ENCODE measurements at regions not wholly inside any gene's neighbourhood (a gene's known extent, or its start where the extent isn't known, plus 50 kb on each side); places are given as distances from the start of the nearest gene placed in this dataset.

DNA sequence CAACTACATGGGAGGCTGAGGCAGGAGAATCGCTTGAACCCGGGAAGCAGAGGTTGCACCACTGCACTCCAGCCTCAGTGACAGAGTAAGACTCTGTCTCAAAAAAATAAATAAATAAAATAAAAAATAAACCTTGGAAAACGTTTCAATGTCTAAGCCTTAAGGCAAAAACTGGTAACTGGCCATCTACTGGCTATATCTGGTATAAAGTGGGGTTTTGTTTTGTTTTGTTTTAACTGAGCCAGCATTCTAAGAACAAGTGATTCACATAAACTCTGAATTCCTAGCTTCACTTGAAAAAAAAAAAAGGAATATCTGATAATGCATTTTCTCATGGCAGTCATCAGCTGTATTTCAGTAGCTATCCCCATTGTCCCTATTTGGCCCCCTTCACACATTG lies 126.1 kb upstream of the EFNA5 start:
- Histone ChIP-seq H3K36me3 (ENCODE audit: insufficient read depth, low read length) (no peaks in the 10 kb centered on the region), H3K9me3 (ENCODE audit: low read depth, low read length) (no peaks in the 10 kb centered on the region), H3K27ac (no peak overlapping the region), H3K9ac (ENCODE audit: insufficient read length) (no peak overlapping the region), H3K4me3 (no peak overlapping the region)
- no peak for DNase-seq (ENCODE audit: low read depth, low spot score)
- TF ChIP-seq FOXP2 (optimal IDR thresholded peaks at IDR 0.05; ENCODE audit: control extremely low read depth, extremely low read length, insufficient read depth), result no peak
- no peak for TF ChIP-seq EZH2 (IDR thresholded peaks at IDR 0.05)
- TF ChIP-seq POLR2AphosphoS5 (IDR thresholded peaks at IDR 0.05; ENCODE audit: borderline replicate concordance, low read depth, low read length), result no peak

DNA sequence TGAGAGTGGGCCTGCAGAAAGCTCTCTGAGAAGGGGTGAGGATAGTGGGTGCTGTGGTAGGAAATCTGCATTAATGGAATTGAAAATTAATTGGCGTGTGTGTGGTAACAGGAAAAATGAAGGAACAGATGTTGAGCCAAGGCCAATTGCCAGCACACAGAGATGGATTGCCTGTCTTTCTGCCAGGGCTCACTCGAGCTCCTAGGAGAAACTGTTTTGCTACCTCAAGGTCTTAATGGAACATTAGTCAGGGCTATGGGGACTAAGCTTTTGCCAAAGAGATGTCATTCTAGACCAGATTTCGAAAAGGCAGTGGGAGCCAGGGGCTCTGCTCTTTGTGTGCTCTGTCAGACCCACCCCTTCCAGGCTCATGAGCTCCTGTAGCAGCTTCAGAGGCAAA lies 124.0 kb upstream of the EFNA5 start:
- H3K36me3 ChIP-seq (ENCODE audit: insufficient read depth, low read length), result no peaks in the 10 kb centered on the region
- H3K9me3 ChIP-seq (ENCODE audit: low read depth, low read length), result no peaks in the 10 kb centered on the region
- DNase-seq (ENCODE audit: low read depth, low spot score), result no peak
- H3K4me3 ChIP-seq, result no peak overlapping the region
- TF ChIP-seq POLR2AphosphoS5 (IDR thresholded peaks at IDR 0.05; ENCODE audit: borderline replicate concordance, low read depth, low read length), result no peak
- TF ChIP-seq EZH2 (IDR thresholded peaks at IDR 0.05), result no peak
- no peak for TF ChIP-seq FOXP2 (optimal IDR thresholded peaks at IDR 0.05; ENCODE audit: control extremely low read depth, extremely low read length, insufficient read depth)
- no peak overlapping the region for H3K9ac ChIP-seq (ENCODE audit: insufficient read length)
- no peak overlapping the region for H3K27ac ChIP-seq

DNA sequence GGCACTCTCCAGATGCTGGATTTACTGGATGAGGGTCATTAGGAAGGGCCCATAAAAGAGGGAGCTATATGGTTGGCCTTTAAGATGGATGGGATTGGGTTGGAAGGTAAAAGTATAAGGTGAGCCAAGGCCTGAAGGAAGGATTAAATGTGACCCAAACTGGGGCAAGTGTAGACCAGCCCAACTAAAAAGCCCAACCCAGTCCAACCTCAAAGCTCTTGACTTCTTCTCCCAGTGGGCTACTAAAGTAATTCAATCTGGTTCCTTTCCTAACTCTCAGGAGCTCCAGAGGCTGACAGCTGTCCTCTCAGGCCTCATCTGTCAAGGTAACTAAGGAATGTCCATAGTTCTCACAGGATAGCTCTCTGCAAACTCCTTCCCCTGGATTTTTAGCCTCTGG lies 122.2 kb upstream of the EFNA5 start:
- Histone ChIP-seq H3K4me3 (no peak overlapping the region), H3K36me3 (ENCODE audit: insufficient read depth, low read length) (no peaks in the 10 kb centered on the region), H3K9ac (ENCODE audit: insufficient read length) (no peak overlapping the region), H3K9me3 (ENCODE audit: low read depth, low read length) (no peaks in the 10 kb centered on the region), H3K27ac (no peak overlapping the region)
- no peak for DNase-seq (ENCODE audit: low read depth, low spot score)
- TF ChIP-seq EZH2 (IDR thresholded peaks at IDR 0.05) (no peak), POLR2AphosphoS5 (IDR thresholded peaks at IDR 0.05; ENCODE audit: borderline replicate concordance, low read depth, low read length) (no peak), FOXP2 (optimal IDR thresholded peaks at IDR 0.05; ENCODE audit: control extremely low read depth, extremely low read length, insufficient read depth) (no peak)

DNA sequence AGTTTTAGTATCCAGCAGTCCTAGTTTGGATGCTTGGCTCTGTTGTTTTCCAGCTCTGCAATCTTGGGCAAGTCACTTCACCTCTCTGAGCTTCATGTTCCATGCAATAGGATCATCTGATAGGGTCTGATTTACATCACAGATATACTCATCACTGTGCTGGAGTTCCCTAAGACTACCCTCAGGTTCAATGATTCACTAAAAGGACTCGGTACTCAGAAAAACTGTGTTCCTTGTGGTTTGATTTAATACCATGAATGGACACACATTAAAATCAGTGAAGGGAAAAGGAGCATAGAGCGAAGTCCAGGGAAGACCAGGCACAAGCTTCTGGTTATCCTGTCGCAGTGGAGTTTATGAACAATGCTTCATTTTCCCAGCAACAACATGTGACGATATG lies 119.9 kb upstream of the EFNA5 start:
- H3K9ac ChIP-seq (ENCODE audit: insufficient read length), result no peak overlapping the region
- no peak for DNase-seq (ENCODE audit: low read depth, low spot score)
- H3K27ac ChIP-seq, result no peak overlapping the region
- TF ChIP-seq FOXP2 (optimal IDR thresholded peaks at IDR 0.05; ENCODE audit: control extremely low read depth, extremely low read length, insufficient read depth) (no peak), EZH2 (IDR thresholded peaks at IDR 0.05) (no peak)
- no peak overlapping the region for H3K4me3 ChIP-seq
- no peaks in the 10 kb centered on the region for H3K9me3 ChIP-seq (ENCODE audit: low read depth, low read length)
- no peaks in the 10 kb centered on the region for H3K36me3 ChIP-seq (ENCODE audit: insufficient read depth, low read length)

DNA sequence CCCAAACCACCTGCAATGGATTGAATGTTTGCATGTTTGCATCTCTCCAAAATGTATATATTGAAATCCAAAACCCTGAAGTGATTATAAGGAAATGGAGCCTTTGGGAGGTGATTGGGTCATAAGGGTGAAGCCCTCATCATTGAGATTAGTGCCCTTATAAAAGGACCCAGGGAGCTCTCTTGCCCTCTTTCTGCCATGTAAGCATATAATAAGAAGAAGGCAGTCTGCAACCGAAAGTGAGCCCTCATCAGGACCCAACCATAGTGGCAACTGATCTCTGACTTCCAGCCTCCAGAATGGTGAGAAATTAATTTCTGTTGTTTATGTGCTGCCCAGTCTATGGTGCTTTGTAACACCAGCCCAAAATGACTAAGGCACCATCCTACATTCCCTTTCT lies 115.7 kb upstream of the EFNA5 start:
- TF ChIP-seq FOXP2 (optimal IDR thresholded peaks at IDR 0.05; ENCODE audit: control extremely low read depth, extremely low read length, insufficient read depth) (no peak), EZH2 (IDR thresholded peaks at IDR 0.05) (no peak), POLR2AphosphoS5 (IDR thresholded peaks at IDR 0.05; ENCODE audit: borderline replicate concordance, low read depth, low read length) (no peak)

DNA sequence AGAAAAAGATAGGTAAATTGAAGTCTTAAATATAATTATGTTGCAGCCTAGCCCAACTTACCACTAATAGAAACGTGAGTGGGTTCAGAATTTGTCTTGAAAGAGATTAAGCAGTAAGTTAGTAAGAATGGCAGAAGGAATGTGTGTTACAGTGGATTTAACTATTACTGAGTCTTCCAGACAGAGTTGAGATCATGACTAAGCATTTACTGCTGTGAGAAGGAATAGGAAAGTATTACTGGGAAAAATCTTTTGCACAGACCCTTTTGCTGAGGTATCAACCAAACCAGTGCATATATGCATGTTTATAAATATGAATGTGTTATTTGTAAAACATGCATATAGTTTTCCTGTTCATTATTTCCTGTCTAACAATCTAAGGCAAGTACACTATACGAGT lies 112.8 kb upstream of the EFNA5 start:
- H3K27ac ChIP-seq, result peak overlapping the region; percentile 63; the same call in 1 of the 2 replicates

More for the DNA sequence above, 115.7 kb upstream of the EFNA5 start:
- H3K9ac ChIP-seq (ENCODE audit: insufficient read length), result no peak overlapping the region
- no peak overlapping the region for H3K27ac ChIP-seq
- H3K9me3 ChIP-seq (ENCODE audit: low read depth, low read length), result peaks cover 3% of the 10 kb centered on the region; the same call in 1 of the 2 replicates
- DNase-seq (ENCODE audit: low read depth, low spot score), result no peak
- peaks cover 1% of the 10 kb centered on the region; the same call in 1 of the 2 replicates for H3K36me3 ChIP-seq (ENCODE audit: insufficient read depth, low read length)
- no peak overlapping the region for H3K4me3 ChIP-seq

DNA sequence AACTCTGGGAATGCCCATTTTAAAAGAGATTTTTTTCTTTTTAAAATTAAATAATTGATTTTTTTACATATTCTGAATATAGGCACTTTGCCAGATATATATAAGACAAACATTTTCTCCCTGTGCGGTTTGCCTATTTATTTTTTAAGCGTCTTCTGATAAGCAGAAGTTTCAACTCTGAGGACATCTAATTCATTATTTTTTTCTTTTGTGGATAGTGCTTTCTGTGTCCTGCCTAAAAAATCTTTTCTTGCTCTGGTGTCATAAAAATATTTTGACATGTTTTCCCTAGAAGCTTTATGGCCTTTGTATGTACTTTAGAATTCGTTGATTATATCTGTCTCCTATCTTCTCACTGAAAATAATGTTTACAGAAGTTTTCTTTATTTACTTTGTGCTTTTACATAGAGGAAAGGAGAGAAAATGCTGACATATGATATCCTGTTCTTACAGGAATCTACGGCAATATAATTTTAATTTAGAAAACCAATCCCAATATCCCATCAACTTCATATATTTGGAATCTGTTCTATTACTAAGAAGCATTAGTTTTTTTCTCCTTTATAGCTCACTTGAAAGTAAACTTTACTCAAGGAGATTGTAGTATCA lies 111.9 kb upstream of the EFNA5 start:
- Histone ChIP-seq H3K9me3 (ENCODE audit: low read depth, low read length) (peaks cover 10% of the 10 kb centered on the region; the same call in 1 of the 2 replicates), H3K27ac (peak overlapping the region; percentile 34; the same call in 1 of the 2 replicates), H3K9ac (ENCODE audit: insufficient read length) (no peak overlapping the region), H3K36me3 (ENCODE audit: insufficient read depth, low read length) (peaks cover 3% of the 10 kb centered on the region; the same call in 1 of the 2 replicates), H3K4me3 (no peak overlapping the region)
- no peak for TF ChIP-seq POLR2AphosphoS5 (IDR thresholded peaks at IDR 0.05; ENCODE audit: borderline replicate concordance, low read depth, low read length)
- no peak for TF ChIP-seq FOXP2 (optimal IDR thresholded peaks at IDR 0.05; ENCODE audit: control extremely low read depth, extremely low read length, insufficient read depth)
- TF ChIP-seq EZH2 (IDR thresholded peaks at IDR 0.05), result no peak
- DNase-seq (ENCODE audit: low read depth, low spot score), result no peak

More for the DNA sequence above, 112.8 kb upstream of the EFNA5 start:
- no peak for DNase-seq (ENCODE audit: low read depth, low spot score)
- Histone ChIP-seq H3K9ac (ENCODE audit: insufficient read length) (no peak overlapping the region), H3K9me3 (ENCODE audit: low read depth, low read length) (peaks cover 10% of the 10 kb centered on the region; the same call in 1 of the 2 replicates), H3K36me3 (ENCODE audit: insufficient read depth, low read length) (peaks cover 3% of the 10 kb centered on the region; the same call in 1 of the 2 replicates), H3K4me3 (no peak overlapping the region)
- no peak for TF ChIP-seq FOXP2 (optimal IDR thresholded peaks at IDR 0.05; ENCODE audit: control extremely low read depth, extremely low read length, insufficient read depth)
- TF ChIP-seq EZH2 (IDR thresholded peaks at IDR 0.05), result no peak
- TF ChIP-seq POLR2AphosphoS5 (IDR thresholded peaks at IDR 0.05; ENCODE audit: borderline replicate concordance, low read depth, low read length), result no peak

DNA sequence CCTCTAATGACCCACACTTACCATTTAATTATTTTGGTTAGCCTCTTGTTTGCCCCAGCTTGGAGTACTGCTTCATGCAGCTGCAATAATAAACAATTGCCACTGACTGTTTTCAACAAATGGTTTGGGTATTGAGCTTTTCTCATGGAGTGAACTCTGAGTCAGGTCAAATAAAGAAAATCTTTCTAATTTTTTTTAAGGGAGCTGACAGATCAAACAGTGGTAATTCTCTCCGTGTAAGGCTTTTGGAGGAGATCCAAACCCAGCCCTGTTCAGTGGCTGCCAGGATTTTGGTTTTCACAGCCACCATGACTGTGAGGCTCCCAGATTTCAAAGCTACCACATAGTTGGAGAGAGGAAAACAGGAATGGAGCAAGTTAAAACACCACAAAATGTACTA lies 110.7 kb upstream of the EFNA5 start:
- H3K9me3 ChIP-seq (ENCODE audit: low read depth, low read length), result peaks cover 10% of the 10 kb centered on the region; the same call in 1 of the 2 replicates
- TF ChIP-seq EZH2 (IDR thresholded peaks at IDR 0.05) (no peak), FOXP2 (optimal IDR thresholded peaks at IDR 0.05; ENCODE audit: control extremely low read depth, extremely low read length, insufficient read depth) (no peak), POLR2AphosphoS5 (IDR thresholded peaks at IDR 0.05; ENCODE audit: borderline replicate concordance, low read depth, low read length) (no peak)
- no peak overlapping the region for H3K9ac ChIP-seq (ENCODE audit: insufficient read length)
- H3K27ac ChIP-seq, result no peak overlapping the region
- no peak for DNase-seq (ENCODE audit: low read depth, low spot score)
- peaks cover 3% of the 10 kb centered on the region; the same call in 1 of the 2 replicates for H3K36me3 ChIP-seq (ENCODE audit: insufficient read depth, low read length)
- no peak overlapping the region for H3K4me3 ChIP-seq
